OCI-LY7 (cell line): ENCODE measurements at regions not wholly inside any gene's neighbourhood (a gene's known extent, or its start where the extent isn't known, plus 50 kb on each side); places are given as distances from the start of the nearest gene placed in this dataset.

ENCODE experiments used
- EZH2phosphoT487 ChIP-seq: fragments of 200-600 bp; sonication (generic); IDR thresholded peaks from 2 replicates; pipeline ENCODE4 v1.6.1; 2018; ENCODE audit warnings: low read depth, borderline replicate concordance, mild to moderate bottlenecking, mixed run types, antibody characterized with exemption, low read length, moderate library complexity, mixed read lengths
- TF ChIP-seq, protein P1 (sequence below): fragments of 200-600 bp; sonication (generic); conservative IDR thresholded peaks from 2 replicates; pipeline ENCODE4 v1.5.1; 2014; ENCODE audit warnings: mild to moderate bottlenecking, antibody characterized with exemption, low read length, moderate library complexity, mixed read lengths

GRCh38 chr13:66009241-66009640 is 1220.9 kb downstream of the PCDH9 start:
- TF ChIP-seq, protein P1, sequence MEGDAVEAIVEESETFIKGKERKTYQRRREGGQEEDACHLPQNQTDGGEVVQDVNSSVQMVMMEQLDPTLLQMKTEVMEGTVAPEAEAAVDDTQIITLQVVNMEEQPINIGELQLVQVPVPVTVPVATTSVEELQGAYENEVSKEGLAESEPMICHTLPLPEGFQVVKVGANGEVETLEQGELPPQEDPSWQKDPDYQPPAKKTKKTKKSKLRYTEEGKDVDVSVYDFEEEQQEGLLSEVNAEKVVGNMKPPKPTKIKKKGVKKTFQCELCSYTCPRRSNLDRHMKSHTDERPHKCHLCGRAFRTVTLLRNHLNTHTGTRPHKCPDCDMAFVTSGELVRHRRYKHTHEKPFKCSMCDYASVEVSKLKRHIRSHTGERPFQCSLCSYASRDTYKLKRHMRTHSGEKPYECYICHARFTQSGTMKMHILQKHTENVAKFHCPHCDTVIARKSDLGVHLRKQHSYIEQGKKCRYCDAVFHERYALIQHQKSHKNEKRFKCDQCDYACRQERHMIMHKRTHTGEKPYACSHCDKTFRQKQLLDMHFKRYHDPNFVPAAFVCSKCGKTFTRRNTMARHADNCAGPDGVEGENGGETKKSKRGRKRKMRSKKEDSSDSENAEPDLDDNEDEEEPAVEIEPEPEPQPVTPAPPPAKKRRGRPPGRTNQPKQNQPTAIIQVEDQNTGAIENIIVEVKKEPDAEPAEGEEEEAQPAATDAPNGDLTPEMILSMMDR = no peak
- TF ChIP-seq EZH2phosphoT487 = no peak
